Neural progenitor cell (in vitro differentiated cells): ENCODE measurements at regions not wholly inside any gene's neighbourhood (a gene's known extent, or its start where the extent isn't known, plus 50 kb on each side); places are given as distances from the start of the nearest gene placed in this dataset.

ENCODE experiments used
- EZH2 ChIP-seq: fragments of 200-600 bp; sonication (generic); IDR thresholded peaks from 2 replicates; pipeline ENCODE4 v1.6.1; 2017; ENCODE audit warnings: antibody characterized with exemption, mild to moderate bottlenecking, moderate library complexity
- EZH2phosphoT487 ChIP-seq: fragments of 200-600 bp; sonication (generic); IDR thresholded peaks from 2 replicates; pipeline ENCODE4 v1.6.1; 2017; ENCODE audit warnings: antibody characterized with exemption
- TF ChIP-seq, protein P1 (sequence below): fragments of 200-600 bp; sonication (generic); IDR thresholded peaks from 2 replicates; pipeline ENCODE4 v1.5.1; 2017; ENCODE audit warnings: antibody characterized with exemption, mild to moderate bottlenecking

DNA sequence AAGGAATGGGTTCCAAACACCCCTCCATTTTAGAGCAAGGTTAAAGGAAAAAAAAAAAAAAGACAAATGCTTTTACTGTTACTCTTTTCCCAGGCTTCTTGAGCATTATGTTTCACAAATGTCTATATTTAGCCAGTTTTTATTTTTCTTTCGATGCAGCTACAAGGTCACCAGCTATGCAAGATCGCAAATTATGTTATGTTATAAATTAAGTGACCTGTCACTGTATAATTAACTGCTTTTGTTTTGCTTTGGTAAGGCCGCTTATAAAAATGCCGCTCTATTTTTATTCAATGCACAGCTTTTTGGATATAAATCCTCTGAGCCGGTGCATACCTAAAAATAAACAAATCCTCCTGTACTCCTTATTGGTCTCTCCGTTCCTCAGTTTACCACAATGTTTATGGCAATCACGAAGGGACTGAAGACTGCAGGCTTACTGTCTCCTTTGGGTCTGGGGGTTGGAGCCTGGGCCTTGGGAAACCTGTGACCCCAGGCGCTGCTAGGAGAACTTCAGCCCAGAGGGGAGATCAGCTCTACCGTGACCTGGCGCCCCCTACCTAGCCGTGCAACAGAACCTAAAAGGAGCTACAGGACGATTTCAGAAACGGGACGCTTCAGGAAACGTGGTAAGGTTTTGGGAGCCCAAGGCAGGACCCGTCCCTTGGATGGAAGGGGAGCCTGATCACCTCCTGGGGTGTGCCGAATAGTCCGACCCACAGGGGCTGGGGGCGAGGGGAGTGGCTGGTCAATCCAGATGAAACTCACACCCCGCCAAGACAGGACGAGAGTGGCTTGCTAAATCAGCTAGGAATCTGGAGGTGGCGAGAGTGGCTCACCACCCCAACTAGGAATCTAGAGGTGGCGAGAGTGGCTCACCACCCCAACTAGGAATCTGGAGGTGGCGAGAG lies 101.2 kb upstream of the CD55 start:
- TF ChIP-seq, protein P1, sequence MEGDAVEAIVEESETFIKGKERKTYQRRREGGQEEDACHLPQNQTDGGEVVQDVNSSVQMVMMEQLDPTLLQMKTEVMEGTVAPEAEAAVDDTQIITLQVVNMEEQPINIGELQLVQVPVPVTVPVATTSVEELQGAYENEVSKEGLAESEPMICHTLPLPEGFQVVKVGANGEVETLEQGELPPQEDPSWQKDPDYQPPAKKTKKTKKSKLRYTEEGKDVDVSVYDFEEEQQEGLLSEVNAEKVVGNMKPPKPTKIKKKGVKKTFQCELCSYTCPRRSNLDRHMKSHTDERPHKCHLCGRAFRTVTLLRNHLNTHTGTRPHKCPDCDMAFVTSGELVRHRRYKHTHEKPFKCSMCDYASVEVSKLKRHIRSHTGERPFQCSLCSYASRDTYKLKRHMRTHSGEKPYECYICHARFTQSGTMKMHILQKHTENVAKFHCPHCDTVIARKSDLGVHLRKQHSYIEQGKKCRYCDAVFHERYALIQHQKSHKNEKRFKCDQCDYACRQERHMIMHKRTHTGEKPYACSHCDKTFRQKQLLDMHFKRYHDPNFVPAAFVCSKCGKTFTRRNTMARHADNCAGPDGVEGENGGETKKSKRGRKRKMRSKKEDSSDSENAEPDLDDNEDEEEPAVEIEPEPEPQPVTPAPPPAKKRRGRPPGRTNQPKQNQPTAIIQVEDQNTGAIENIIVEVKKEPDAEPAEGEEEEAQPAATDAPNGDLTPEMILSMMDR = peak; percentile 8
- no peak for TF ChIP-seq EZH2phosphoT487
- TF ChIP-seq EZH2 = no peak
